Activated naive CD4-positive, alpha-beta T cell treated with anti-CD3 and anti-CD28 coated beads, Interleukin-2, amount 50 U/mL, for 24 hours (primary cell): ENCODE measurements at regions not wholly inside any gene's neighbourhood (a gene's known extent, or its start where the extent isn't known, plus 50 kb on each side); places are given as distances from the start of the nearest gene placed in this dataset.
"Not testable (repeated sequence)": the region's sequence is repeated elsewhere in the genome, so short reads cannot be mapped to it uniquely, and the experiment has no call there.

Source experiments
- H3K27ac Mint-ChIP-seq: one replicate; pipeline ENCODE4 v1.8.0; 2021; ENCODE audit warnings: mild to moderate bottlenecking, mixed read lengths
- H3K27me3 Mint-ChIP-seq: one replicate; pipeline ENCODE4 v1.8.0; 2021; ENCODE audit warnings: mixed read lengths
- H3K36me3 Mint-ChIP-seq: one replicate; pipeline ENCODE4 v1.8.0; 2021; ENCODE audit warnings: mixed read lengths
- H3K4me1 Mint-ChIP-seq: one replicate; pipeline ENCODE4 v1.8.0; 2021; ENCODE audit warnings: mixed read lengths
- H3K4me3 Mint-ChIP-seq: one replicate; pipeline ENCODE4 v1.8.0; 2021; ENCODE audit warnings: mild to moderate bottlenecking, mixed read lengths
- H3K9me3 Mint-ChIP-seq: one replicate; pipeline ENCODE4 v1.8.0; 2021; ENCODE audit warnings: mixed read lengths

DNA sequence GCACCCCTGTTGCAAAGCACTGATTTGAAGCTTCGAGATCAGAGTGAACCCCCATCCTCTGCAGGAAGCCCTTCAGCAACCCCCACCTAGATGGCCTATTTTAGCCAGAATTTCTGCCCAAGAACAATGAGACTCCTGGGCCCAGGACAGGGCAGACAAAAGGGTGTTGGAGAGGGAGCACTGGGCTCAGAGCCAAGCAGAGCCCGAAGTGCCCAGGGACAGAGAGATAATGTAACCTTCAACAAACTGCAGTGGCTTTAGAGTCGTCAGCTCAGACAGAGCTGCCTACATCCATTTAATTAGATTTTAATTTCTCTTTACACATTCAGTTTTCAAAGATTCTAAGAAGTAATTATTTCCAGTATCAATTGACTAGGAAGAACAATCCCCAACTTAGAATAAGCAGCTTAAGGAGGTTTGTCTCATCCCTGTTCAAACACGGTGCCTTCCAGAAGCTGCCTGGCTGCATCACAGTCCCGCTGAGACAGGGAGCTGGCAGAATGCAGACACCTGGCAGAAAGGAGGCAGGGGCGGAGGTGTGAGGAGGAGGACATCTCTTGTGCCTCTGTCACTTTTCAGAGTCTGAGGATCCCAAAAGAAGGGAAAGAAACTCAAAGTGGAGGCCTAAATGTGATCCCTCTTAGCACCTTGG is 504.9 kb upstream of the CCDC196 start:
- peaks cover 12% of the 10 kb centered on the region for H3K9me3 Mint-ChIP-seq
- H3K4me1 Mint-ChIP-seq: peaks cover 3% of the 10 kb centered on the region
- no peak overlapping the region for H3K27ac Mint-ChIP-seq
- H3K4me3 Mint-ChIP-seq: no peak overlapping the region
- H3K27me3 Mint-ChIP-seq: no peaks in the 10 kb centered on the region
- H3K36me3 Mint-ChIP-seq: no peaks in the 10 kb centered on the region

DNA sequence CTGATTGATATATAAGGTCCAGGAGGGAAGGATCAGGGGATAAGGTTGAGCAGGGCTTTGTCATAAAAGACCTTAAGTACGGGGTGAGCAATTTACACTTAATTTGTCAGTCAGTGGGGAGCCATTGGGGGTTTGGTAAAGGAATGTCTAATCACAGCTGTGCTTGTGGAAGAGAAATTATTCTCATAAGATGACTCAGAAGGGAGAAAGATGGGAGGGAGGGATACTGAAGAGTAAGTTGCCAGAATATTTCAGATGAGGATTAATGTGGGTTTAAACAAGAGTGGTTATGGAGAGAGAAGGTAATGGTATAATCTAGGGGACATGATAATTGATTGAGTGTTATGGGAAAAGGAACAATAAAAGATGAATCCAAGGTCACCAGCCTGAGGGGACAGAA is 500.1 kb upstream of the CCDC196 start:
- Mint-ChIP-seq H3K9me3 (peaks cover 4% of the 10 kb centered on the region), H3K4me3 (no peak overlapping the region), H3K36me3 (no peaks in the 10 kb centered on the region), H3K27me3 (no peaks in the 10 kb centered on the region), H3K4me1 (peaks cover 7% of the 10 kb centered on the region), H3K27ac (no peak overlapping the region)

DNA sequence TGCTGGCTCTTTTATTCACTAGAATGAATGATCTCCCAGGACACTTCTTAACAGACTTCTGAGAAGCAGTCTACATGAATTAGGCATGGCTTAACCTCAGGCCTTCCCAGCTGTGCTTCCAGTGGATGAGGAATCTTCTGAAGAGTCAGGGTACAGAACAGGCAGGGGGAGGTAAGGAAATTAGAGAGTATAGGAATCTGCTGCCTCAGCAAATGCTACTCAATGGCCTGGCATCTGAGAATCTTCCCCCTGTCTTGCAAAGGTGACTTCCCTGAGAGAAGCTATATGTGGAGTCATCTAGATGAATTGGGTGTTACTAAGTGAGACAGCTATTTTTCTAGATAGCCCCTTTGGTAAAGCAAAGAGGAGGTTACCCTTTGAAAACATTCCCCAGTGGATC is 496.2 kb upstream of the CCDC196 start:
- Mint-ChIP-seq H3K27me3 (no peaks in the 10 kb centered on the region), H3K4me1 (peaks cover 36% of the 10 kb centered on the region), H3K9me3 (peaks cover 4% of the 10 kb centered on the region), H3K4me3 (no peak overlapping the region), H3K27ac (no peak overlapping the region), H3K36me3 (no peaks in the 10 kb centered on the region)

DNA sequence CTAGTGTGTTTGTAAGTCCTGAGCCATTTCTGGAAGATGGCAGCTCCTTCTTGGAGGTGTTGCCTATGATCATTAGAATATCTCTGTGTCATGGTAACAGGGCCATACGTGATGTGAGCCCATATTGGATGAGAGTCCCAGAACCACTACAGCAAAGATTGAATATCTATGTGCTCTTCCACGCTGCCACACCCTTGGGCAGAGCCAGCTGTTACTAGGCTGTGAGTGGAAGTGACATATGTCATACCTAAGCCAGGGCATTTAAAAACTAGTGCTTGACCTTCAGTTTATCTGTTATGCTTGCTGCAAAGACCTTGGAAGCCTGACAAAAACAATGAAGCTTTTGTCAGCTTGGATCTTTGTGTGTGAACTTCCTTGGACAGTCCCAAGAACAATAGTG is 495.1 kb upstream of the CCDC196 start:
- Mint-ChIP-seq H3K27ac (peak overlapping the region; percentile 15), H3K27me3 (no peaks in the 10 kb centered on the region), H3K9me3 (no peaks in the 10 kb centered on the region), H3K4me3 (no peak overlapping the region), H3K36me3 (no peaks in the 10 kb centered on the region), H3K4me1 (peaks cover 36% of the 10 kb centered on the region)

DNA sequence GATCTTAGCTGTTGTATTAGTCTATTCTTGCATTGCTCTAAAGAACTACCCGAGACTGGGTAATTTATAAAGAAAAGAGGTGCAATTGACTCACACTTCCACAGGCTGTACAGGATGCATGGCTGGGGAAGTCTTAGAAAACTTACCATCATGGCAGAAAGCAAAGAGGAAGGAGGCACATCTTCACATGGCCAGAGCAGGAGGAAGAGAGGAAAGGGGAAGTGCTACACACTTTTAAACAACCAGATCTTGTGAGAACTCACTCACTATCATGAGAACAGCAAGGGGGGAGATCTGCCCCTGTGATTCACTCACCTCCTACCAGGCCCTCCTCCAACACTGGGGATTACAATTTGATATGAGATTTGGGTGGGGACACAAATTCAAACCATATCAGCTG is 494.2 kb upstream of the CCDC196 start:
- peak overlapping the region; percentile 19 for H3K27ac Mint-ChIP-seq
- H3K27me3 Mint-ChIP-seq, H3K4me3 Mint-ChIP-seq, H3K36me3 Mint-ChIP-seq, H3K9me3 Mint-ChIP-seq: not testable (repeated sequence)
- peaks cover 30% of the 10 kb centered on the region for H3K4me1 Mint-ChIP-seq

DNA sequence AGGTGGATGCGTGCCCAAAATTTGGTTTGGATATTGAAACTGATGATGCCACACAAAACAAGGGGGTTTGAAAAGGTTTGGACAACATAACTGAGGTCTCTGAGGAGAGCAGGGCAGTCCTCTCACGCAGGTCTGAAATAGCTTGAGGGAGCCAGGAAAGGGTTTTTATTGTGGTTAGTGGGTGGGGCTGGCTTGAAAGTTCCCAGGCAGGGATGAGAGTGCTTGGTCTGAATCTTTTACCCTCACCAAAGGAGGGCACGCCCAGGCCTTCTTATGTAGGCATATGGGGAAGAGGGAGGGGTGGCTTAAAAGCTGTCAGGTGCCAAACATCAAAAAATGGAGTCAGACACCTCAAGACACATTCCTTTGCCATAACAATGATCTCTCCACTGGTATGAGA is 493.1 kb upstream of the CCDC196 start:
- no peaks in the 10 kb centered on the region for H3K36me3 Mint-ChIP-seq
- H3K9me3 Mint-ChIP-seq: no peaks in the 10 kb centered on the region
- H3K27ac Mint-ChIP-seq: no peak overlapping the region
- H3K4me3 Mint-ChIP-seq: no peak overlapping the region
- no peaks in the 10 kb centered on the region for H3K27me3 Mint-ChIP-seq
- peaks cover 30% of the 10 kb centered on the region for H3K4me1 Mint-ChIP-seq

DNA sequence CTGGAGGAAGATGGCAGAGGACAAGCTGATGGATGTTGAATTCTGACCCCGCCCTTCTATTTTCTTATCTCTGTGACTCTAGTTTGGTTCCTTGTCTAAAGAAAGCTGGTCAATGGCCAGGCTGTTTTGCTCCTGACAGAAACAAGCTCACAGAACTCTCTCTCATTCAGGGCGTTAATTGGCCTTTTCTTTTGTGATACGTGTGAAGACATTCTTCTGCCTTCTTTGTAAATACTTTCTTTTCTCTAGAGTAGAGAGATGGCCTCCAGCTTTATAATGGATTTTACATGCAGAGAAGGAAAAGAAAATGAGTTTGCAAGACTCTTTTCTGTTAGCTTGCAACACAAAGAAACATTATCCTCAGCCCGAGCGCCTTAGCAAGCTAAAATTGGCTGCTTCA is 492.2 kb upstream of the CCDC196 start:
- H3K36me3 Mint-ChIP-seq: no peaks in the 10 kb centered on the region
- H3K4me3 Mint-ChIP-seq: no peak overlapping the region
- H3K9me3 Mint-ChIP-seq: no peaks in the 10 kb centered on the region
- peaks cover 30% of the 10 kb centered on the region for H3K4me1 Mint-ChIP-seq
- H3K27ac Mint-ChIP-seq: no peak overlapping the region
- H3K27me3 Mint-ChIP-seq: no peaks in the 10 kb centered on the region

DNA sequence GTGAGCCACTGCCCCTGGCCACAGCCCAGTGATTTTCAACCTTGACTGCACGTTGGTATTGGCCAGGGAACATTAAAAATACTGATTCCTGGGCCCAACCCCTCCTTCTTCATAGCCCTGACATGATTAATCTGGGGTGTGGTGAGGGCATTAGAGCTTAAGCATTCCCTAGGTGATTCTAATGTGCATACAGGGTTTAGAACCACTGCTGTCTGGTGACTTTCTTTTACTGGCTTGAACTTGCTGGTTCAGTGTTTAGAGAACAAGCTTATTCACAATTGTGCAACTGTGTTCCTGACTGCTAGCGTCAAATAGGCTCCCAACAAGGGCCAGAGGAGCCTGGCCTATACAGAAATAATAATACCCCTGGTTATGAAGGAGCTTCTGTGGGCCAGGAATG is 488.8 kb upstream of the CCDC196 start:
- Mint-ChIP-seq H3K27me3 (no peaks in the 10 kb centered on the region), H3K36me3 (peaks cover 9% of the 10 kb centered on the region), H3K27ac (no peak overlapping the region), H3K4me3 (no peak overlapping the region), H3K4me1 (peaks cover 21% of the 10 kb centered on the region), H3K9me3 (no peaks in the 10 kb centered on the region)

DNA sequence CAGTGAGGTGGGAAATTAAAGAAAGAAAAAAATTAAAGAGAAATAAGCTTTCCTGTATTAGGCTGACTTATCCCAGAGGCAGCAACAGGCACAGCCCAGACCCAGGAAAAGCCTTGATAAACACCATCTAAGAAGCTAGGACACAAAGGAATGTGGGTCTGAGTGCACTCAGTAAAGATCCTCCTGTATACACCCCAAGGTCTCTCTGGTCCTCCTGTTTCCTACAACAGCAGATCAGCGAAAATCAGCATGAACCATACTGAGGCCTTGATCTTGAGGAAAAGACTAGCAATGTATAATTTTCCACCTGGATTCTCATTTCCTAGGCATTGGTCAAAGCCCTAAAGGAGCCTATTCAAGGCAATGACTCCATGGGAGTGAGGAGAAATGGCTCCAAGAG is 486.3 kb upstream of the CCDC196 start:
- no peak overlapping the region for H3K27ac Mint-ChIP-seq
- no peaks in the 10 kb centered on the region for H3K9me3 Mint-ChIP-seq
- peaks cover 4% of the 10 kb centered on the region for H3K27me3 Mint-ChIP-seq
- H3K36me3 Mint-ChIP-seq: peaks cover 9% of the 10 kb centered on the region
- H3K4me3 Mint-ChIP-seq: no peak overlapping the region
- no peaks in the 10 kb centered on the region for H3K4me1 Mint-ChIP-seq

DNA sequence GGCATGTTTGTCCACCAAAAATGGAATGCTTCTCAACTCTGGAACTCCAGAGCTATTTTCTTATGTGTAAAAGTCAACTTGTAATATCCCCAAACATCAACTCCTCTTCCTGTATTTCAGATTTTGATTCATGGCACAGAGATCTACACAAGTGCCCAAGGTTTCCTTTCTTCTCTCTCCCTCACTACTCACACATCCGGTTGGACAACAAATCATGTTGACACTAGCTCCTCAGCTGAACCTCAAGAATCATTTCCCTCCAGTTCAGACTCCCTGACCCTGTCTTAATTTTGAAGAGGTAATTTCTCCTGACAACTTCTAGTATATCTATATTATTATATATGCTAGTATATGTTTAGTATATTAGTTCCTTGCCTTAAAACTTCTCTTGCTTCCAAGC is 485.4 kb upstream of the CCDC196 start:
- H3K36me3 Mint-ChIP-seq: peaks cover 9% of the 10 kb centered on the region
- no peak overlapping the region for H3K4me3 Mint-ChIP-seq
- H3K9me3 Mint-ChIP-seq: no peaks in the 10 kb centered on the region
- peaks cover 4% of the 10 kb centered on the region for H3K27me3 Mint-ChIP-seq
- H3K27ac Mint-ChIP-seq: no peak overlapping the region
- no peaks in the 10 kb centered on the region for H3K4me1 Mint-ChIP-seq

DNA sequence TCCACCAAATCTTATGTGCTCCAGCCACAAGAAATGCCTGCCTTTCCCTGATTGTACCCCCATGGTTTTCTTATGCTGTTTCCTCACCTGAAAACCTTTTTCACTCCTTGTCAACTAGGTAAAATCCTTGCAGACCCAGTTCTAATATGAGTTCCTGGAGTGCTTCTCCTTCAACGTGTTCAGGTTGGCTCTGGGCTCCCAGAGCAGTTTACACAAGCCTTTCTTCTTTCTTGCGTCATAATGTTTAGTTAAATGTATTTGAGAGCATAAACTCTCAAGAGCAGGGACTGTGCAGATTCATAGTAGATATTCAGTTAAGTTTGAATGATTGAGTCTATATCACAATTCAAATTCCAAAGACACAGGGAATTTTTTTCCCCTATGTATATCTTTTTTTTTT is 484.8 kb upstream of the CCDC196 start:
- Mint-ChIP-seq H3K4me3 (no peak overlapping the region), H3K36me3 (peaks cover 9% of the 10 kb centered on the region), H3K9me3 (no peaks in the 10 kb centered on the region), H3K27ac (no peak overlapping the region), H3K4me1 (no peaks in the 10 kb centered on the region), H3K27me3 (peaks cover 4% of the 10 kb centered on the region)

DNA sequence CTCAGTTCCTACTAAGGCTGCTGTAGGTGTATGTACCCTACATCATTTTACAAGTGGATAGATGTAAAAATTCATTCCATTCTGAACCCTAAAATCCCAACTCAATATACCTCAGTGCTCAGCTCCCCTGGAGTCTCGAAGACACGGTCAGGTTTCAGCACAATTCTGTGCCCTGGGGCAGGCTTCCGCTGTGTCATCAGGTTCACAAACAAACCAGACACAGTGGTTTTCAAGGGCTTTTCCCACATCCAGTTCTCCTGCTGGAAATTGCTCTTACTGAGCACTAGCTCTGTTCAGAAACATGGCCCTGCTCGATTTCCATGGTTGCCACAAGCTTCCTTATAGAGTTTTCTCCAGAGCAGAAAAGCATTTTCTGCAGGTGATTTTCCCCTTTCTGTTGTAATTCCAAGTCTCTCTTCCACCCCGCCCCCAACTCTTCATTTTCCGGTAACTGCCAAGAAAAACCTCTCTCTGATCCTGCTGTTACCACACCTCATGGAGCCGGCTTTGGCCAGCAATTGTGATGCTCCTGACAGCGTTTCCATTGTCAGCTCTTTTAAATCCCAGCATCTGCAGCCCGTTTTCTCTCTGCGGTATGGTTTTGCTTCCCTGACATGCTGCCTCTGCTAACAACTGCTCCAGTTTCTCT is 483.0 kb upstream of the CCDC196 start:
- Mint-ChIP-seq H3K27ac (no peak overlapping the region), H3K4me3 (no peak overlapping the region)

DNA sequence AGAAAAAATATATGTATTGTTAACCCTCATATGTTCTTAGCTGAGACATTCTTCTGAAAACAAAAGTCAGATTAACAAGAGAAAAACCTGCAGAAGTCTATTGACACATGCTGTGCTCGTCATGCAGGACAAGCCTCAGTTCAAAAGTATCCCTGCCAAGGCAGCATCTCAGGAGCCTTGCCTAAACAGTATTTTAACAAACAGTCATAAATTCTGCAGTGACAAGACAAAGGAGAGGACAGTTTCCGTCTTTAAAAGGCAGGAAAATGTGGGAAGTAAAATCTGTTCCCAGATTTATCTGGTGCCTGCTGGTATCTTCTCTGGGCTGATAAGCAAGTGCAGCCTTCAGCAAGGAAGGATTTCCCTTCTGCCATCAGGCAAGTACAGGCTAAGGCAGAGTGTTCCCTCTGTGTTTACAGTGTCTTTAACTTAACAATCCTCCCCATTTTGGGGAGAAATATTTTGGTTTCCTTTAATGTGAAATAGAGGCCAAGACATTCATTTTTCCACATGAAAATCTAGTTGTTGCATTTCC is 480.2 kb upstream of the CCDC196 start:
- no peak overlapping the region for H3K4me3 Mint-ChIP-seq
- H3K27ac Mint-ChIP-seq: no peak overlapping the region
- H3K27me3 Mint-ChIP-seq: peaks cover 4% of the 10 kb centered on the region

More for the DNA sequence above, 483.0 kb upstream of the CCDC196 start:
- Mint-ChIP-seq H3K9me3 (no peaks in the 10 kb centered on the region), H3K4me1 (no peaks in the 10 kb centered on the region), H3K36me3 (peaks cover 9% of the 10 kb centered on the region), H3K27me3 (peaks cover 4% of the 10 kb centered on the region)

DNA sequence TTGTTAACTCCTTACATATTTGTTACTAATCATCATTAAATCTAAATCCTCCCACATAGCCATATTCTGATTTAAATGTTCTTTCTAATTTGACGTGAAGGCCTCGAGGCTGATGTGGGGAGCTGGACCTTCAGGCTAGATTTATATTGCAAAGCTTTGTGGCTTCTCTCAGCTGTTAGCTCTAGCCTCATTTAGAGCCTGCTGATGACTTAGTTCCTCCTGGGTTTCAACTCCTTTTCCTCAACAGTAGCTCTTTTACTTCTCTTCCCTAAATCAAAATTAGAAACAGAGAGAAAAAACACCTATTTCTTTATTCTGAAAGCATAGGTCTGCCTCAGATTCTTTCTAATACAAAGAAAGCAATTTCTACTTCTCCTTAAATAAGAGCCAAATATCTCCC is 477.5 kb upstream of the CCDC196 start:
- Mint-ChIP-seq H3K27me3 (no peaks in the 10 kb centered on the region), H3K36me3 (no peaks in the 10 kb centered on the region), H3K4me1 (no peaks in the 10 kb centered on the region), H3K27ac (no peak overlapping the region), H3K4me3 (no peak overlapping the region), H3K9me3 (no peaks in the 10 kb centered on the region)

More for the DNA sequence above, 480.2 kb upstream of the CCDC196 start:
- Mint-ChIP-seq H3K9me3 (no peaks in the 10 kb centered on the region), H3K36me3 (peaks cover 2% of the 10 kb centered on the region), H3K4me1 (no peaks in the 10 kb centered on the region)

DNA sequence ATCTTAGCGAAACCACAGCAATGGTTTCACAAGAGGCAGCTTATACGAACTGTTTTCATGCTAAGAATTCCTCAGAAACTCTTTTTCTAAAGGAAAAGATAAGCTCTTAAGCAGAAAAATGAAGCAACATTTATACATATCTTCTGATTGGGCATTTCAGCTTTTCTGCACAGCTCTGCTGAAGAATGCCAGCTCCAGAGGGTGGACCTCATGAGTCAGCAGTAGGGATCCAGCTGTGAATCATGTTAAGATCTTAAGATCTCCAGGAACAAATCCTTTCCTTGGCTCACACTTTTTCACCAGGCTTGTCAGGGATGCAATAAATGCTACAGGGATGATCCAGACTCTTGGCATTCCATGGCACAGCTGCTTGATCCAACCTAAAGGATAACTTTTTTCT is 477.1 kb upstream of the CCDC196 start:
- Mint-ChIP-seq H3K4me3 (no peak overlapping the region), H3K9me3 (no peaks in the 10 kb centered on the region), H3K36me3 (no peaks in the 10 kb centered on the region), H3K27ac (no peak overlapping the region), H3K4me1 (no peaks in the 10 kb centered on the region), H3K27me3 (no peaks in the 10 kb centered on the region)

DNA sequence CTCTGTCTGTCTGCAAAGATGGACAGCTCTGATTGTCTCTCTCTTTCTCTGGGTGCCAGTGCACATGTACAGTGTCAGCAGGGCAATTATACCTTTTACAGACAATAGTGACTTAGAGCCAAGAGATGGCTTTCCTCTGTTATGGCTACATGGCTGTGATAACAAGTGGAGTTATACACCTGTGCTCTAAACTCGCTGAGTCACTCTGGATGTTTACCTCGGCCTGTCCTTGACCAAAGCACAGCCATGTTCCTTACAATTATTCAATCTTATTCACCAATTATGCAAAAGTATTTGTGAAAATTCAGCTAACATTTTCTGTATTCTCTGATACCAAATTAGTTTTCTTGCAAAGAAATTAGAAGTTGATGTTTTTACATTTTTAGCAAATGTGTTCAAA is 475.5 kb upstream of the CCDC196 start:
- no peak overlapping the region for H3K27ac Mint-ChIP-seq
- no peaks in the 10 kb centered on the region for H3K36me3 Mint-ChIP-seq
- H3K27me3 Mint-ChIP-seq: no peaks in the 10 kb centered on the region
- no peak overlapping the region for H3K4me3 Mint-ChIP-seq
- no peaks in the 10 kb centered on the region for H3K9me3 Mint-ChIP-seq
- no peaks in the 10 kb centered on the region for H3K4me1 Mint-ChIP-seq

DNA sequence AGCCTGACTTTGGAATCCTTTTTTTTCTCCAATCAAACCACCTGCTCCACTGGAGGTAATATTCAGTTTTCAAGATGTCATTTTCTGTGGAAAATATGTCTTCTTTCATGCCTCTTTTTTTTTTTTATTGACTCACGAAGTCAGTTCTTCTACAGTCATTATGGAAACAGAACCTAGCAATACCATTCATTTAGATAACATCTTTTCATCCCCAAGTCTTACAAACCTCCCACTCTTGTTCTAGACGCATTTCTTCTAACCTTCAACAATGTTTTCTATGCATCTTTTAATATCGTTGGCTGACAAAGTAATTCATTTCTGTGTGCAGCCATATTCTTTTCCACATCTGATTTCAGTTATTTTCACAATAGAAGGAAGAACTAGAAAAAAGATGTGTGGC is 474.3 kb upstream of the CCDC196 start:
- Mint-ChIP-seq H3K27ac (no peak overlapping the region), H3K36me3 (no peaks in the 10 kb centered on the region), H3K4me1 (no peaks in the 10 kb centered on the region), H3K27me3 (no peaks in the 10 kb centered on the region), H3K9me3 (no peaks in the 10 kb centered on the region), H3K4me3 (no peak overlapping the region)
